HG03135 (cell line): ENCODE measurements at regions not wholly inside any gene's neighbourhood (a gene's known extent, or its start where the extent isn't known, plus 50 kb on each side); places are given as distances from the start of the nearest gene placed in this dataset.
"Not testable (repeated sequence)": the region's sequence is repeated elsewhere in the genome, so short reads cannot be mapped to it uniquely, and the experiment has no call there.

ENCODE experiments used
- ATAC-seq: cut with Tn5 transposase; IDR thresholded peaks from one replicate; pipeline ENCODE4 v1.9.1; 2021; ENCODE audit warnings: mild to moderate bottlenecking, moderate library complexity; ENCODE audit not compliant: unreplicated experiment

GRCh38 chr6:168864541-168865460 is 388.8 kb downstream of the THBS2 start:
- ATAC-seq: no peak

DNA sequence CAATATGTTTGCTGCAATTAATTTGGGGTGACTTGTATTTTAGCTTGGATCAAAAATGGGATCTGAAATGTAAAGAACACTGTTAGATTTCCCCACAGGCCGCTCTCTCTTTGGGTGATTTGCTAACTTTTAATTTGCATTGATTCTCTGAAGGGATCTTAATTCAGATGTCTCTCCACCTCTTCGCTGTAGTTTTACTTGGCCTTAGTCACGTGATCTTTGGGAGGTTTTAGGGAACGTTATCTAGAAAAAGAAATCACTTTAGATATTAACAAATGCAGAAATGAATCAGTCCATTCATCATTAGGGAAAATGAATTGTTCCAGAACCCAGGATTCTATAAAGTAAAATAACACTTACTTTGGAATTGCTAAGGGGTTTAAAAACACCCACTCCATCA is 390.2 kb downstream of the THBS2 start:
- ATAC-seq: no peak

DNA sequence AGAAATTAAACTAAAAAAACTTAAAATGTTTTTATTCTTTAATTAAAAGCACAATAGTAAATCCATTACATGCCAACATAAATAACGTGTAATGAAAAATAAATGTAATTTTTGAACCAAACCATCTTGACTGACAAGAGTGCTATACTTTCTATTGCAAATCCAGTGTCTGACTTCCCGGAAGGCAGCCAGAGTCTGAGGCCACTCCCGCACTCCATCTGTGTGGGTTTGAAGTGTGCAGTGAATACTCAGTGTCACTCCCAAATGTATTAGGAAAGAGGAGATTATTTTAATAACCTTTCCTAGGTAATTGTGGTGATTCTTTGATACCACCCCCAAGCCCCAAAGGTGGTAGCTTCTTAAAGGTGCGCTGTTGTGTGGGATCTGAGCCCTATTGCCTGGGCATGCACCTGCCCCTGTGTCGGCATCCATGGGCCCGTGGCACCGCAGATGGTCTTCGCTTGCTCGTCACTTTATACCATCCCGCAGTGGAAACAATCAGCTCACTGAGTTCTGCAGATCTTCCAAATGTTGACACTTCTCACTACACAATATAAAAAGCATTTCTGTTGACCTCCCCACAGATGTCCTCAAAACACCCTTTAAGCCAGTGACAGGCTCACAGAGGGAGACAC is 391.2 kb downstream of the THBS2 start:
- no peak for ATAC-seq

- no peak for ATAC-seq
Observed at GRCh38 chr6:168860987-168861386, 392.7 kb downstream of the THBS2 start.

- no peak for ATAC-seq
Observed at GRCh38 chr6:168860341-168860740, 393.3 kb downstream of the THBS2 start.

GRCh38 chr6:168858926-168859325 is 394.7 kb downstream of the THBS2 start:
- ATAC-seq: no peak

- ATAC-seq: no peak
Observed at GRCh38 chr6:168856914-168857313, 396.7 kb downstream of the THBS2 start.

DNA sequence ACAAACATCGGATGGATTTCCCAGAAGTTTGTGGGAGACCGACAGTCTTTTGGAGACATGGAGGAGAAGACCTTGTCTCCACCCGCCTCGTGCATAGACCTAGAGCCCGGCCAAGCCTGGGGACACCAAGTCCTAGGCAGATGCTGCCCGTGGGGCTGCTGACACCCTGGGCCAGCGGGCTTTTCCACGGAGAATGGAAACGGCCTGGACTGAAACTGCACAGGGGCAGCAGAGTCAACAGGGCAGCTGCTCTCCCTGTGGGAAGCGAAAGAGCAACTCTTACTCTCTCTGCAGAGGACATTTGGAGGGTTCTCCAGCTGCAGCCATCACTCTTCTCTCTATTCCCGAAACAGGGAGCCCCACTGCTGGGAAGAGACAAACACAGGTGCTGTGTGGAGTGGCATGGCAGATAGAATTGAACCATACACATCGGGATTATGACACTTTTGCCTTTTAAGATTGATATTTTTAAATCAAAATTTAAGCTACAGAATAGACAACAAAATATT is 401.2 kb downstream of the THBS2 start:
- no peak for ATAC-seq

GRCh38 chr6:168851460-168852375 is 401.9 kb downstream of the THBS2 start:
- no peak for ATAC-seq

DNA sequence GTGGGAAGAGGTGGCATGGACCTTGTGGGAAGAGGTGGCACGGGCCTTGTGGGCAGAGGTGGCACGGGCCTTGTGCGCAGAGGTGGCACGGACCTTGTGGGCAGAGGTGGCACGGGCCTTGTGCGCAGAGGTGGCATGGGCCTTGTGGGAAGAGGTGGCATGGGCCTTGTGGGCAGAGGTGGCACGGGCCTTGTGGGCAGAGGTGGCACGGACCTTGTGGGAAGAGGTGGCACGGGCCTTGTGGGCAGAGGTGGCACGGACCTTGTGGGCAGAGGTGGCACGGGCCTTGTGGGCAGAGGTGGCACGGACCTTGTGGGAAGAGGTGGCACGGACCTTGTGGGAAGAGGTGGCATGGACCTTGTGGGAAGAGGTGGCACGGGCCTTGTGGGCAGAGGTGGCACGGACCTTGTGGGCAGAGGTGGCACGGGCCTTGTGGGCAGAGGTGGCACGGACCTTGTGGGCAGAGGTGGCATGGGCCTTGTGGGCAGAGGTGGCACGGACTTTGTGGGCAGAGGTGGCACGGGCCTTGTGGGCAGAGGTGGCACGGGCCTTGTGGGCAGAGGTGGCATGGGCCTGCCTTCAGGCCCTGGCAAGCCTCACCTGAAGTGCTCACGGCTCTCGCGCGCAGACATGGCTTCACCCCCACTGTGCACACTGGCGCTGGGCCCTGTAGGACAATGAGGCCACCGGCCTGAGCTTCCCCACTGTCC is 403.5 kb downstream of the THBS2 start:
- ATAC-seq: not testable (repeated sequence)

- no peak for ATAC-seq
Observed at GRCh38 chr6:168849459-168849858, 404.2 kb downstream of the THBS2 start.

GRCh38 chr6:168848797-168849196 is 404.8 kb downstream of the THBS2 start:
- ATAC-seq: no peak

GRCh38 chr6:168844821-168845609 is 404.0 kb downstream of the SMOC2 start:
- no peak for ATAC-seq

GRCh38 chr6:168842632-168843212 is 401.7 kb downstream of the SMOC2 start:
- not testable (repeated sequence) for ATAC-seq

DNA sequence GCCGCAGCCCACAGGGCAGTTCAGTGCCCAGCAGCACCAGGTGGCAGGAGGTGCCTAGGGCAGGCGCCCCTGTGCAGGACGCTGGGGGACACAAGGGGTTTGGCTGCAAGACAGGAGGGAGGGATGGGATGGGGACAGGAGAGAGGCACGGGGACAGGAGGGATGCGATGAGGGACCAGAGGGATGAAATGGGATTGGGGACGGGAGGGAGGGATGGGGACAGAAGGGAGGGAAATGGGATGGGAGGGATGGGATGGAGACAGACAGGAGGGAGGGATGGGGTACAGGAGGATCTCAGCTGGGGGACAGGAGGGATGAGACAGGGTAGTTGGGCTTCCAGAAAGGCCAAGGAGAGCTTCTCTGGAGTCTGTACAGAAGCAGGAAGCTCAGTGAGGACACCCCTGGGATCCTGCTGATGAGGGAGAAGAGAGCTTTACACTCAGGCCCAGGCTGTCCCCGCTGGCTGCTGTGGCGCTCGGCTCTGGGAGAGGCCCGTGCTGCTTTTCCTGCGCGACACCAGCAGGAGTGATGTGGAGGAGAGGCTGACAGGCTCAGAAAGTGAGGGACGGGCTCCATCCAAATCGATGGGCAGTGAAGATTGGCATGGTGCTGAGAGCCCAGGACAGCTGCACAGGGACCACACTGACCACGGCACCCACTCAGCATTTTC is 400.8 kb downstream of the SMOC2 start:
- no peak for ATAC-seq

GRCh38 chr6:168840932-168841331 is 399.9 kb downstream of the SMOC2 start:
- not testable (repeated sequence) for ATAC-seq

DNA sequence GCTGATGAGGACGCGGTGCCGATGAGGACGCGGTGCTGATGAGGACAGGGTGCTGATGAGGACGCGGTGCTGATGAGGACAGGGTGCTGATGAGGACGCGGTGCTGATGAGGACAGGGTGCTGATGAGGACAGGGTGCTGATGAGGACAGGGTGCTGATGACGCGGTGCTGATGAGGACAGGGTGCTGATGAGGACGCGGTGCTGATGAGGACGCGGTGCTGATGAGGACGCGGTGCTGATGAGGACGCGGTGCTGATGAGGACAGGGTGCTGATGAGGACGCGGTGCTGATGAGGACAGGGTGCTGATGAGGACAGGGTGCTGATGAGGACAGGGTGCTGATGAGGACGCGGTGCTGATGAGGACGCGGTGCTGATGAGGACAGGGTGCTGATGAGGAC is 399.3 kb downstream of the SMOC2 start:
- ATAC-seq: not testable (repeated sequence)

DNA sequence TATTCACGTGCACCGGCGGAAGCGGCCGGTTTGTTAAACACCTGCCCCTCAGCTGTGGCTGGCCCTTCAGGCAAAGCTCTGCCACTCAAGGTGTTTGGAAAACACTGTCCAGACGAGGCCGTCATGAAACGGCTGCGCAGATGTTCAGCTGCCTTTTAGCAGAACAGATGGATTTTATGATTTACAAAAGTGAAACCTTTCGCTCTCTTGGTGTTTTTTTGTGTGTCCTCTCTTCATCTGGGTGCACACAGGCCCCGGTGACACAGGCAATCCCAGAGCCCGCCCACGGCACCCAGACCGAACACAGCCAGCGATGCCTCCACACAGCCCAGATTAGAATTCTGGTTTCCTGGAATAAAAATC is 397.0 kb downstream of the SMOC2 start:
- no peak for ATAC-seq
